Glutamatergic neuron (in vitro differentiated cells): ENCODE measurements at regions not wholly inside any gene's neighbourhood (a gene's known extent, or its start where the extent isn't known, plus 50 kb on each side); places are given as distances from the start of the nearest gene placed in this dataset.

ENCODE experiments used
- DNase-seq: peaks from one replicate; pipeline ENCODE4 v3.0.0; 2022
- H3K27ac Mint-ChIP-seq: one replicate; pipeline ENCODE4 v1.8.0; 2020; ENCODE audit warnings: mild to moderate bottlenecking, mixed read lengths, inconsistent platforms; ENCODE audit not compliant: unreplicated experiment
- H3K27me3 Mint-ChIP-seq: one replicate; pipeline ENCODE4 v1.8.0; 2020; ENCODE audit warnings: mild to moderate bottlenecking, moderate library complexity, mixed read lengths, inconsistent platforms; ENCODE audit not compliant: unreplicated experiment
- H3K36me3 Mint-ChIP-seq: one replicate; pipeline ENCODE4 v1.8.0; 2020; ENCODE audit warnings: mild to moderate bottlenecking, mixed read lengths, inconsistent platforms; ENCODE audit not compliant: unreplicated experiment
- H3K4me1 Mint-ChIP-seq: one replicate; pipeline ENCODE4 v1.8.0; 2020; ENCODE audit warnings: mild to moderate bottlenecking, low read depth, mixed read lengths, inconsistent platforms; ENCODE audit not compliant: unreplicated experiment
- H3K4me3 Mint-ChIP-seq: one replicate; pipeline ENCODE4 v1.8.0; 2020; ENCODE audit warnings: mild to moderate bottlenecking, mixed read lengths, inconsistent platforms; ENCODE audit not compliant: unreplicated experiment
- H3K9me3 Mint-ChIP-seq: one replicate; pipeline ENCODE4 v1.8.0; 2020; ENCODE audit warnings: mild to moderate bottlenecking, moderate library complexity, mixed read lengths, inconsistent platforms; ENCODE audit not compliant: unreplicated experiment
- TF ChIP-seq, protein P1 (sequence below): fragments of 200-600 bp; sonication (generic); IDR thresholded peaks from one replicate; pipeline ENCODE4 v1.5.0; 2021; ENCODE audit not compliant: partially characterized antibody, unreplicated experiment

DNA sequence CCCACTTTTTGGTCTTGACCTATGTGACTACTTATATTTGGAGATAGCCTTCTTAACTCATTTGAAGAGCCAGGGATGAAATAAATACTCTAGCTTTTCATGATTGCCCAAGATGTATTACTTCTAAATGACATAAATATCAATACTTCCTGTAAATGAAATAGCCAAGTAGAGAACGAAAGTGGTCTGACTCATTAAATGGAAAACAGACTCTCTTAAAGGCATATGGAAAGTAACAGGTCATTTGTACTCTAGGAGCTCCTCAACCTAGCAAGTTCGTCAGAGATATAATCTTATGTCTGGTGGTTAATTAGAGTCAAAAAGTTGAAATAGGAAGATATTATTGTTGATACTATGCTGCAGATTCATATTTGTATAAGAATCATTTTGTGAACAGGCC lies 1105.4 kb downstream of the TUSC7 start:
- Mint-ChIP-seq H3K4me1 (peaks cover 11% of the 10 kb centered on the region), H3K9me3 (no peaks in the 10 kb centered on the region), H3K4me3 (no peak overlapping the region), H3K27ac (no peak overlapping the region), H3K27me3 (peaks cover 2% of the 10 kb centered on the region), H3K36me3 (no peaks in the 10 kb centered on the region)
- no peak for DNase-seq
- TF ChIP-seq, protein P1, sequence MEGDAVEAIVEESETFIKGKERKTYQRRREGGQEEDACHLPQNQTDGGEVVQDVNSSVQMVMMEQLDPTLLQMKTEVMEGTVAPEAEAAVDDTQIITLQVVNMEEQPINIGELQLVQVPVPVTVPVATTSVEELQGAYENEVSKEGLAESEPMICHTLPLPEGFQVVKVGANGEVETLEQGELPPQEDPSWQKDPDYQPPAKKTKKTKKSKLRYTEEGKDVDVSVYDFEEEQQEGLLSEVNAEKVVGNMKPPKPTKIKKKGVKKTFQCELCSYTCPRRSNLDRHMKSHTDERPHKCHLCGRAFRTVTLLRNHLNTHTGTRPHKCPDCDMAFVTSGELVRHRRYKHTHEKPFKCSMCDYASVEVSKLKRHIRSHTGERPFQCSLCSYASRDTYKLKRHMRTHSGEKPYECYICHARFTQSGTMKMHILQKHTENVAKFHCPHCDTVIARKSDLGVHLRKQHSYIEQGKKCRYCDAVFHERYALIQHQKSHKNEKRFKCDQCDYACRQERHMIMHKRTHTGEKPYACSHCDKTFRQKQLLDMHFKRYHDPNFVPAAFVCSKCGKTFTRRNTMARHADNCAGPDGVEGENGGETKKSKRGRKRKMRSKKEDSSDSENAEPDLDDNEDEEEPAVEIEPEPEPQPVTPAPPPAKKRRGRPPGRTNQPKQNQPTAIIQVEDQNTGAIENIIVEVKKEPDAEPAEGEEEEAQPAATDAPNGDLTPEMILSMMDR, result no peak

DNA sequence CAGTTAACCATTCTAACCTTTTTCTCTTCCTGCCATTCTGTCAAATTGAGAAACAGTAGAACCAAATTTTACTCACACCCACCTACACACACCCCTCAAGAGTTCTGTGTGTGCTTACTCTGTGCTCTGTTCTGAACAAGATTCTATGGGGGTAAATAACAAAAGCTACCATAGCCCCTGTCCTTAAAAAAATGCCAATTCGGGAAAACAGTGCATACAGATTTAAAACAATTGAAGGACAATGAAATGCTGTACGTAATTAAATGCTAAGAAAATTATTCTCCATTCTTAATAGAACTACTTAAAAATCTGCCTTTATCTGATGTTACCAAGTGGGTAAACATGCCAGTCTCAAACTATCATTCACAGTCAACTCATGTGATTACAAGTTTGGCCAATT lies 1107.5 kb downstream of the TUSC7 start:
- H3K27ac Mint-ChIP-seq, result no peak overlapping the region
- H3K9me3 Mint-ChIP-seq, result no peaks in the 10 kb centered on the region
- no peaks in the 10 kb centered on the region for H3K36me3 Mint-ChIP-seq
- no peak overlapping the region for H3K4me3 Mint-ChIP-seq
- DNase-seq, result no peak
- peaks cover 8% of the 10 kb centered on the region for H3K4me1 Mint-ChIP-seq
- TF ChIP-seq, protein P1, result no peak
- no peaks in the 10 kb centered on the region for H3K27me3 Mint-ChIP-seq

DNA sequence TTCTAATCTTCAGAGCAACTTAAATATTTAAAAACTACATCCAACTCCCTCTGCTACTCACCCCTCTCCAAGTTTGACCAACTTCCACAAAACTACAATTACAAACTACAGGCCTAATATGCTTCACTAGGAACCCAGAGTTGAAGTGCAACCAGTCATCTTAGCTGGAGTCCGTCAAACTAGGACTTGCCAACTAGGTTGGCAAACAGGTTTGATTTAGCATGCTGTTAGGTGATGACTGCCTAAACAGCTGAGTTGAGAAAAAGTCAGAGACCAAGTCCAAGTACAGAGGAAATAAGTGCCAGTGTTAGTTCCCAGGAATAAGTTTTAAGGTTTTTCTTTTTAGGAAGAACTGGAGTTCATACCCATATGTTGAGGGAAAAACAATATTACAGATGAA lies 1109.0 kb downstream of the TUSC7 start:
- peaks cover 3% of the 10 kb centered on the region for H3K4me1 Mint-ChIP-seq
- no peaks in the 10 kb centered on the region for H3K36me3 Mint-ChIP-seq
- no peak for DNase-seq
- no peaks in the 10 kb centered on the region for H3K9me3 Mint-ChIP-seq
- TF ChIP-seq, protein P1, result no peak
- no peaks in the 10 kb centered on the region for H3K27me3 Mint-ChIP-seq
- H3K27ac Mint-ChIP-seq, result no peak overlapping the region
- no peak overlapping the region for H3K4me3 Mint-ChIP-seq

DNA sequence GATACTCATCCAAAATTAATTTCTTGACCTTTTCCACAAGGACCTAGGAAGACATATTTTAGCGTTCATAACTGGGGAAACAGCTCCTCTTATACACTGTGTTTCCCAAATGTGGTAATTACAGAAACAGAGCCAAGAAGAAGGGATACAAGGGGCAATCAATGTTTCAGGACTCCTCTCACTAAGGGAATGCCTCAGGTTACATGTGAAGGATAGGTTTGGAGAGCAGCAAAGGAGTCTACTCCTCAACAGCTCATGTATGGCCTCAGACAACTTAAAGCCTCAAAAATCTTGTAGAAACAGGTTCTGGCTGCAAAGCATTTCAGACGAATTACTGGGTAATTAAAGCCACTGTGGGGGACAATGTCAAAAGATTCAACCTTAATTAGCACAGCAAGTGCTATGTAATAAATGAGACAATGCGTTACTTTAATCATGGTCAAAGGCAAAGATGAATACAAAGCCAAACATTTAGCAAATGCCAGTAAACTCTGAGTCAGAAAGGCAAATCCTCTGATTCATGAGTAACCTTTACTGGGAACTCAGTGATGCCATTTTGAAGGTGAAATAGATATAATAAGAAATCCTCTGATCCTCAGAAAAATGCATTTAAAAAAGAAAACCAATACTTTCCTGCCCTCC lies 1111.2 kb downstream of the TUSC7 start:
- no peaks in the 10 kb centered on the region for H3K27me3 Mint-ChIP-seq
- H3K4me3 Mint-ChIP-seq, result no peak overlapping the region
- no peaks in the 10 kb centered on the region for H3K36me3 Mint-ChIP-seq
- no peaks in the 10 kb centered on the region for H3K9me3 Mint-ChIP-seq
- H3K27ac Mint-ChIP-seq, result no peak overlapping the region
- DNase-seq, result no peak
- TF ChIP-seq, protein P1, result no peak
- H3K4me1 Mint-ChIP-seq, result peaks cover 8% of the 10 kb centered on the region

DNA sequence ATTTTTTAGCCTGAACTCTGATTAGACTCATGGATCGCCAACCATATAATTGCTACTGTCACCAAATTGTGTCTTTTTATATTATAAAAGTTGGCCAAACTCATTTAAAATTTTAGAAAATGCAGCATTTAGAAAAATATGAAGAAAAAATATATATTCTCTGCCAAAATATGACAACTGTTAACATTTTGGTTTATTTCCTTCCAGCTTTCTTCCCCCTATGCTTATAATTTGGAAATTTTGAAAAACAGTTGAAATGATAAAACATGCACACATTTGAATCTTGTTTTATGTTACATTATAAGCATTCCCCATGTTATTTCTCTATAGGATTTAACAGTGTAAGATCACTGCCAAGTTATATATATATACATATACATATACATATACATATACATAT lies 1112.8 kb downstream of the TUSC7 start:
- Mint-ChIP-seq H3K27me3 (peaks cover 2% of the 10 kb centered on the region), H3K9me3 (no peaks in the 10 kb centered on the region), H3K27ac (no peak overlapping the region), H3K4me1 (peaks cover 17% of the 10 kb centered on the region), H3K36me3 (no peaks in the 10 kb centered on the region), H3K4me3 (no peak overlapping the region)
- TF ChIP-seq, protein P1, result no peak
- no peak for DNase-seq
